ENCODE measurements at regions not wholly inside any gene's neighbourhood (a gene's known extent, or its start where the extent isn't known, plus 50 kb on each side); places are given as distances from the start of the nearest gene placed in this dataset.
"Not testable (repeated sequence)": the region's sequence is repeated elsewhere in the genome, so short reads cannot be mapped to it uniquely, and the experiment has no call there.

DNA sequence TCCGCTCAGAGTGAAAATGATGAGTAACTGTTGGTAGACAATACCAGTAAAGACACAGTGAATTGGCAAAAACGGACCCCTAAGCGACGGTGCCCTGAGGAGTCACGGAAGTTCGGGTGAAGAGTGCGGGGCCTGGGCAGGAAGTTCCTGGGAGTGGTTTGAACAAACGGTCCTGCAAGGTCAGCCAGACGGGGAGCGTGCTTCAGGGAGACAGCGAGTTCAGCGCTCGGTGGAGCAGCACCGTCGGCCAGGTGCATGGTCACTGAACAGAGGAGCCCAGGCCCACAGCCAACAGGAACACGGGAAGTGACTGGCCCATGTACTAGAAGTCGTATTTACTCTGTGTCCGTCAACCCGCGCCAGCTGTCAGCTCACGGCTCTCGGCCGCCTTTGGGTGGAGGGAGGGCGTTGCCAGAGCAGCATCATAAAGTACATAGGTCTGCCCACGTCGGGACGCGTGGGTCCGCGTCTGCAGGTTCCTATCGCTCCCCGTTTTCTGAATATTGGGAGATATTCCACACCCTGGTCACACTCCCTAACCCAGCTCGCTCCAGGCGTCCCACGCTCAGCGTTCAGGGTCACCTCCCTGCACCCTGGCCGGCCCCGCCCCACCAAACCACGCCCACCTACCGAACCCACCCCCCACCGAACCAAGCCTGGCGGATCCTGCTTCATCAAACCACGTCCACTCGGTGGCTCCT is 75.6 kb upstream of the UXS1 start:
- DNase-seq (ENCODE audit: low spot score), result peak; percentile 83
- intact Hi-C loops (cut with DNase I), result no loop called here

DNA sequence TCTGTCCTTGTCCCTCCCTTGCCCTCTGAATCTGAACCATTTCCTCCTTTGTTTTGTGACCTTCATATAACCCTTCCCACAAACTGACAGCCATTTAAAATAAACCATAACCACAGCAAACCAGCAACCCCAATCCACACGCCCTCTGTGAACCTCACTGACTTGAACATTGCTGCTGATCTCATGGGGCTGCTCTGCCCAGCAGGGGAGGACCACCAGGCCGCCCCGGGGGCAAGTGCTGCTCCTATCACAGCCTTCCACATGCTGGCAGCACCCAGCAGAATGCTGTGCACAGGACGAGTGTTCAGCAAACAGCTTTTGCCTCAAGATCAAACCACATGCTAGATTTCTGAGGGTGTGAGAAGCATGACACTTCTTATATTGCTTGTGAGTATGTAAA is 73.9 kb upstream of the UXS1 start:
- DNase-seq (ENCODE audit: low spot score), result no peak
- intact Hi-C loops (cut with DNase I), result no loop called here

DNA sequence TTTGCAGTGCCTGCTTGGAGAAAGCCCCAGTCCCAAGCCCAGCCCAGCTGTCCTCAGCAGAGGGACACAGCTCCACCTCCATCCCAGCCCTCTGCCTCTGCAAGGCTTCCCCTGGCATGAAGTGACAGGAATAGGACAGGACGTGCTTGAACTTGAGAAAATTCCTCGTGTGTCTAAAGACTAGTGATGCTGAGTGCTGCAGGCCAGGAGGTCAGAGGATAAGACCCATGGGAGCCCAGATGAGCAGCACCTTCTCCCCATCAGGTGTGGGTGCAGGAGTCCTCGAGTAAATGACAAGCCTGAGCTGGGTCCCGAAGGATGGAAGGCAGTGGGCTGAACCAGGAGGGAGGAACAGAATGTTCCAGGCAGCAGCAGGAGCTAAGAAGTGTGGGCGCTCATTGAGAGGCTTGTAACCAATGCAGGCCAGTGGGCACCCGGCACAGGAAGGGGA is 67.8 kb upstream of the UXS1 start:
- no peak for DNase-seq (ENCODE audit: low spot score)
- intact Hi-C loops (cut with DNase I), result no loop called here

DNA sequence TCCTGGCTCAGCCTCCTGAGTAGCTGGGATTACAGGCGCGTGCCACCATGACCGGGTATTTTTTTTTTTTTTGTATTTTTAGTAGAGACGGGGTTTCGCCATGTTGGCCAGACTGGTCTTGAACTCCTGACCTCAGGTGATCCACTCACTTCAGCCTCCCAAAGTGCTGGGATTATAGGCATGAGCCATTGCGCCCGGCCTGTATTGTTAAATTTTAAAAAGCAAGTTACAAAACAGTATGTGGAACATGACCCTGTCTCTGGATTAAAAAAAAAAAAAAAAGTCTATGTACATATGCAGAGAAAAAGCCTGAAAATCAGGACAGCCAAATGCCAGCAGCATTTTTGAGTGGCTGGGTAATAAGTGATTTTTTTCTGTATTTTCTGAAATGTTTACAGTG is 64.8 kb upstream of the UXS1 start:
- intact Hi-C loops (cut with DNase I); DNase-seq (ENCODE audit: low spot score): not testable (repeated sequence)

DNA sequence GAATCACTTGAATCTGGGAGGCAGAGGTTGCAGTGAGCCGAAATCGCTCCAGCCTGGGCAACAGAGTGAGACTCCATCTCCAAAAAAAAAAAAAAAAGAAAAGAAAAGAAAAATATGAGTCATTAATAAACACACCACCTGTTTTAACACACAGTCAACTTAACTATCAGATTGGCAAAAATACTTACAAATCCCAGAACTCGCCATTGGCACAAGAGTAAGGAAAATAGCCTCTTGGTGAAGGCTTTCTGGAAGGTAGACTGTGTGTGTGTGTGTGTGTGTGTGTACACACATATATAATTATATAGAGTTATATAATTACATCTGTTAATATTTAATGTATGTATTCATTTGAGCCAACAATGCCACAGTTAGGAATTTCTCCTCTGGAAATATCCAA is 63.7 kb upstream of the UXS1 start:
- DNase-seq (ENCODE audit: low spot score), result no peak
- intact Hi-C loops (cut with DNase I), result no loop called here

DNA sequence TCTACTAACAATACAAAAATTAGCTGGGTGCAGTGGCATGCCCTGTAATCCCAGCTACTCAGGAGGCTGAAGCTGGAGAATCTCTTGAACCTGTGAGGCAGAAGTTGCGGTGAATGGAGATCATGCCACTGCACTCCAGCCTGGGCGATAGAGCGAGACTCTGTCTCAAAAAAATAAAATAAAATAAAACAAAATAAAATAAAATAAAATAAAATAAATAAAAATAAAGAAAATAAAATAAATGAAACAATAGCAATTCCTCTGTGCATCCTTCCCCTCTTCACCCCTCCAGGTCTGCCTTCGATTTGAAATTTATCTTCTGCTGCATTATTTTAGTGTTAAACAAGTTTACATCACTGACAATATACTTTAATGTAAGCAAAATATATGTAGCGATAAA is 63.0 kb upstream of the UXS1 start:
- DNase-seq (ENCODE audit: low spot score), result no peak
- intact Hi-C loops (cut with DNase I), result no loop called here

DNA sequence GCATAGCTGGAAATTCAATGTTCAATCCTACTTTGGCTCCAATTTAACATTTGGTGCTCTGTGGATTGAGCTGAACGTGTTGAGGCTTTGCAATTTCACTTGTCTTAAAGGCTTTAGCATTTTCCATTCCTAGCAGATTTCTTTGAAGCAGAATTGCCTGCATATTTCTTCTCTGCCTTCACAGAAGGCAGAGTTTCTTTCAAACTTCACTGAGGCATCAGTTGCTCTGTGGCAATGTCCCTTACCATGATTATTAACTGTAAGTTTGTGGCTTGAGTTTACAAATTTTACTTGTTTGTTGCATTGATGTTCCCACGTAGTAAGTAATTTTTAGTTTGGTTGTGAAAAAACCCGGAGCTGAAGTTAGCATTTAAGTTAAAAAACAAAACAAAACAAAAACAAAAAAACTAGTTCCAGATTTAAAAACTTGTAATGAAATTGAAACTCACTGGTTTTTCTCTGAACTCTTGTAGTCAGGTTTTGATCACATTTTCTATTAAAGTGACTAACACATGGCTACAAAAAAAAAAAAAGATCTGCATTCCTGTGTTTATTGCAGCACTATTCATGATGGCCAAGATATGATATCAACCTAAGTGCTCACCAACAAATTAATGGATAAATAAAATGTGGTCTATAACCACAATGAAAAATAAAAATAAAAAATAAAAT is 55.2 kb upstream of the UXS1 start:
- DNase-seq (ENCODE audit: low spot score); intact Hi-C loops (cut with DNase I): not testable (repeated sequence)

DNA sequence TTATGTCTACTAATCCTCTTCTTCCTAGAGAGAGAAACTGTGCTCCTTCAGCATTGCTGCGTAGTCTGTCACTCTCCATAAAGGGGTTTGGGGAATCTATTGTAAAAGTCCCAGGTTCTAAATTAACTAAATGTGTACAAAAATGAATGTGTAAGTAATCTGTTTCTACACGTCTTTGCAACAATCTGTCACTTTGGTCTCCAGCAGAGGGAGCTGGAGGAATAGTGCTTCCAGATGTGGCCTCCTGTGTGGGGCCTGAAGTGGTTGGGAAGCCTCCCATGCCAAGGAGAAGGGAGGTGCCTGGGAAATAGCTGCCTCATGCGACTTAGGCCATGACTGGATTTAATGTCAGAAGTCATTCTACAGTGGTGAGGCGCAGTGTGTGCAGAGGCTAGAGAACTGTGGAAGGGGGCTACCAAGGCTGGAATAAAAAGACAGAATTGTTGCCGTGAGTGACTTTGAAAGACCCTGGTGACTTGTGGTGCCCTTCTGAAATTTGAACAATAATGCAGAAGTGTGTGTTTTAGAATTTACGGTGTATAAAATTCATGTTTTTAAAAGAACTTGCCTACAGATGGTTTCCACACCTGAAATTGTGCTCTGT is 54.5 kb upstream of the UXS1 start:
- DNase-seq (ENCODE audit: low spot score); intact Hi-C loops (cut with DNase I): not testable (repeated sequence)
